ENCODE measurements at regions not wholly inside any gene's neighbourhood (a gene's known extent, or its start where the extent isn't known, plus 50 kb on each side); places are given as distances from the start of the nearest gene placed in this dataset.
"Not testable (repeated sequence)": the region's sequence is repeated elsewhere in the genome, so short reads cannot be mapped to it uniquely, and the experiment has no call there.

DNA sequence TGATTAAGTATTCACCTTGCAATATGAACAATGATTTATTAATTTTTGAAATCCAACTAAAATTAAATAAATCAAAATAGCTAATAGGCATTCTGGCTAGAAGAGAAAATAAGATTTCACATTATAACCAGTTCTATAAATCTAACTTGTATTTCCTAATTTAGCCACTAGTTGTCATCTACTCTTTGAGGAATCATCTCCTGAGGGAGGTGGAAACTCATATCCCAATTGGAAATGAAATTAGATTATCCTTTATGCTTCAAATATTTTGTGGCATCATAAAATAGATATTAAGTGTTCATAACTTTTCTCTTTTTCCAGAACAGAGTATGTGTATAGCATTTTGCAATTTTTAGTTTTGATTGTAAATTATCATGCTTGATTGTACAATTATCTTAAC is 558.5 kb upstream of the DIAPH2 start:
- no peak for TF ChIP-seq POLR2A (IDR thresholded peaks at IDR 0.05)
- TF ChIP-seq, protein P1, sequence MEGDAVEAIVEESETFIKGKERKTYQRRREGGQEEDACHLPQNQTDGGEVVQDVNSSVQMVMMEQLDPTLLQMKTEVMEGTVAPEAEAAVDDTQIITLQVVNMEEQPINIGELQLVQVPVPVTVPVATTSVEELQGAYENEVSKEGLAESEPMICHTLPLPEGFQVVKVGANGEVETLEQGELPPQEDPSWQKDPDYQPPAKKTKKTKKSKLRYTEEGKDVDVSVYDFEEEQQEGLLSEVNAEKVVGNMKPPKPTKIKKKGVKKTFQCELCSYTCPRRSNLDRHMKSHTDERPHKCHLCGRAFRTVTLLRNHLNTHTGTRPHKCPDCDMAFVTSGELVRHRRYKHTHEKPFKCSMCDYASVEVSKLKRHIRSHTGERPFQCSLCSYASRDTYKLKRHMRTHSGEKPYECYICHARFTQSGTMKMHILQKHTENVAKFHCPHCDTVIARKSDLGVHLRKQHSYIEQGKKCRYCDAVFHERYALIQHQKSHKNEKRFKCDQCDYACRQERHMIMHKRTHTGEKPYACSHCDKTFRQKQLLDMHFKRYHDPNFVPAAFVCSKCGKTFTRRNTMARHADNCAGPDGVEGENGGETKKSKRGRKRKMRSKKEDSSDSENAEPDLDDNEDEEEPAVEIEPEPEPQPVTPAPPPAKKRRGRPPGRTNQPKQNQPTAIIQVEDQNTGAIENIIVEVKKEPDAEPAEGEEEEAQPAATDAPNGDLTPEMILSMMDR (IDR thresholded peaks at IDR 0.05), result no peak
- no peaks in the 10 kb centered on the region for H3K9me3 ChIP-seq
- intact Hi-C loops (cut with DNase I), result no loop called here
- DNase-seq, result no peak
- H3K27ac ChIP-seq, result no peak overlapping the region
- no peaks in the 10 kb centered on the region for H3K36me3 ChIP-seq
- H3K4me1 ChIP-seq, result no peaks in the 10 kb centered on the region
- H3K4me3 ChIP-seq (replicated peaks in 1 of 3), result no peak overlapping the region
- H3K27me3 ChIP-seq, result no peaks in the 10 kb centered on the region

DNA sequence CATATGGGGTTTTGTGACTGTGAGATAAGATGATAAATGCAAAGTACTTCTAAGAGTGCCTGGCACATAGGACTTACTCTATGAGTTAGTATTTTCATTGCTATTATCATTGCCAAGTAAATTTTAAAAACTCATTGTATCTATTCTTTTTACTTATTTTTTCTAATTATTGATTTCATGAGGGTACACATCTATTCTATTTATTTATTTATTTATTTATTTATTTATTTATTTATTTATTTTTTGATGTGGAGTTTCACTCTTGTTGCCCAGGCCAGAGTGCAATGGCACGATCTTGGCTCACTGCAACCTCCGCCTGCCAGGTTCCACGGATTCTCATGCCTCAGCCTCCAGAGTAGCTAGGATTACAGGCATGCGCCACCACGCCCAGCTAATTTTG is 556.6 kb upstream of the DIAPH2 start:
- intact Hi-C loops (cut with DNase I); H3K36me3 ChIP-seq; H3K27me3 ChIP-seq; H3K4me3 ChIP-seq (replicated peaks in 1 of 3); H3K27ac ChIP-seq; H3K9me3 ChIP-seq; H3K4me1 ChIP-seq; DNase-seq: not testable (repeated sequence)
- WGBS, 2 donors, result 93 to 97% methylated on average over 5 of the region's 5 CpGs

DNA sequence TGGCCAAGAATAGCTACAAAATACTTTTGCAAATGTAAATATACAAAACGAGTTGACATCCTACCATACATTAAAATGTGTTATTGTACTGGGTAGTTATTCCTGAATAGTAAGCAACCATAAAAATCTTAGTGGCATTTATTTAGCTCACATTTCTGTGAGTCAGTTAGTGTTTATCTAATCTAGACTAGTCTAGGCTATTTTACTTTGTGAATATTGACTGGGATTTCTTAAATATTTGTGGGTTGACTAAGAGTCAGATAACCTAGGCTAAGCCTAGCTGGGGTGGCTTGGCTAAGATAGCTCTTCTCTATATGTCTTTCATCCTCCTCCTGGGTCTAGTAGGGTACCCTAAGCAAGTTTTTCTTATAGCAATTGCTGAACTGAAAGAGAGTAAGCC is 543.8 kb upstream of the DIAPH2 start:
- intact Hi-C loops (cut with DNase I), result no loop called here
- no peak for DNase-seq
- 47 to 57% methylated on average over 1 of the region's 1 CpG for WGBS, 2 donors
- Histone ChIP-seq H3K36me3 (no peaks in the 10 kb centered on the region), H3K27me3 (no peaks in the 10 kb centered on the region), H3K4me1 (no peaks in the 10 kb centered on the region), H3K4me3 (replicated peaks in 1 of 3) (no peak overlapping the region), H3K9me3 (no peaks in the 10 kb centered on the region), H3K27ac (no peak overlapping the region)
- no peak for TF ChIP-seq POLR2A (IDR thresholded peaks at IDR 0.05)
- TF ChIP-seq, protein P1 (IDR thresholded peaks at IDR 0.05), result no peak

DNA sequence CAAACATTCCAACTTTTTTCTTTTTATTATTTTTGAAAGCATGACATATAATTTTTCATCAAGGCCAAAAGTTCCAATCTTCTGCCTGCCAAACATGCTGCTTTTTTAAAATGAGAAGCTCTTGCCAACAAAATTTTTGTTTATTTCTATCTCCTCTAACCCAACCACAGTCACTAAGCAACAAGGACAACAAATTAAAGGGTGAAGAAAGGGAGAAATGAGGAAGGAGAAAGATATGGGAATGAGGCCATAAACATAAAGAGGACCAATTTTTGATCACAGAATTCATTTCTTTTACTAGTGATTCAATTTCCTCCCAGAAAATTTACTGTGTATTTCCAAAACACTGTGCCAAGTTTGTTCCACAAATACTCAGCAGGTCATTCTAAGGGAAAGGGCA is 537.0 kb upstream of the DIAPH2 start:
- Histone ChIP-seq H3K27me3 (no peaks in the 10 kb centered on the region), H3K9me3 (no peaks in the 10 kb centered on the region), H3K4me1 (no peaks in the 10 kb centered on the region), H3K36me3 (no peaks in the 10 kb centered on the region), H3K27ac (no peak overlapping the region), H3K4me3 (replicated peaks in 1 of 3) (no peak overlapping the region)
- intact Hi-C loops (cut with DNase I), result no loop called here
- no peak for TF ChIP-seq POLR2A (IDR thresholded peaks at IDR 0.05)
- TF ChIP-seq, protein P1 (IDR thresholded peaks at IDR 0.05), result no peak
- no peak for DNase-seq

DNA sequence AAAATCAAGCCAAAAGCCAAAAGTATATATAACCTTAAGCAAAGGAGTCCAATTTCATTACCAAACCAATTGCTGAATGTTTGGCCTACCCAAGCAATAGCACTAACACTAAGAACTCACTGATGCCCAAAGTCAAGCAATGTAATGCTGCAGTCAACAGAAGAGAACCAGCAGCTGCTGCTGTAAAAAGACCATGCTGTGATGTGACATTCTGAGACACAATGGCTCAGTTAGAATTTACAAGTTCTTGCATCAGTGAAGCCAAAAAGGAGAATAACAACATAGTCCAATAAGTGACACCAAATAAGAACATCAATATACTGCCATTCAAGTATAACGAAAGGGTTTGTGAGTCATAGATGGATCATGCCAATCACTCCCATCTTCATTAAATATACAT is 514.0 kb upstream of the DIAPH2 start:
- Histone ChIP-seq H3K4me3 (replicated peaks in 1 of 3) (no peak overlapping the region), H3K27me3 (no peaks in the 10 kb centered on the region), H3K36me3 (no peaks in the 10 kb centered on the region), H3K27ac (no peak overlapping the region), H3K9me3 (no peaks in the 10 kb centered on the region), H3K4me1 (no peaks in the 10 kb centered on the region)
- no peak for DNase-seq
- WGBS, 2 donors, result 82 to 85% methylated on average over 1 of the region's 1 CpG
- TF ChIP-seq, protein P1 (IDR thresholded peaks at IDR 0.05), result no peak
- no peak for TF ChIP-seq POLR2A (IDR thresholded peaks at IDR 0.05)
- intact Hi-C loops (cut with DNase I), result no loop called here

DNA sequence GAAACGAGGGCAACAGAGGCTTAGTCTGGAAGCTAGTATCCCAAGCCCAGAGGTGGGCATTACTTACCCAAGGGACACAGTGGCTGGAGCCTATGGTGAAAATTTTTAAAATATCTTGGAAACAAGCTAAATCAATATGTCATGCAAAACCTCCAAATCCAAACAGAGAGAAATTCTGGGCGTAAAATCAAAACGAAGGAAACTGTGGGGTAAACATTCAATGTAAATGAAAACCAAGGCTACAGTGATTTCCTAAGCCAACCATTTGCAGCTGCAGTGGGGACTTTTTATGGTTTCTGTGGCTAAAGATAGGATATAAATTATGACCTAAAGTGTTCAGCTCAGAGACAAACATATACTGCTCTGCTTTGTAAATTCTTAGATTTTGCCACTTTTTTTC is 507.7 kb upstream of the DIAPH2 start:
- TF ChIP-seq POLR2A (IDR thresholded peaks at IDR 0.05), result no peak
- TF ChIP-seq, protein P1 (IDR thresholded peaks at IDR 0.05), result no peak
- intact Hi-C loops (cut with DNase I), result no loop called here
- H3K4me1 ChIP-seq, result no peaks in the 10 kb centered on the region

More for the DNA sequence above, 507.7 kb upstream of the DIAPH2 start:
- Histone ChIP-seq H3K27ac (no peak overlapping the region), H3K4me3 (replicated peaks in 1 of 3) (no peak overlapping the region), H3K36me3 (no peaks in the 10 kb centered on the region), H3K27me3 (no peaks in the 10 kb centered on the region), H3K9me3 (no peaks in the 10 kb centered on the region)
- 66 to 76% methylated on average over 3 of the region's 3 CpGs for WGBS, 2 donors
- no peak for DNase-seq
